HUES6 (cell line): ENCODE measurements at regions not wholly inside any gene's neighbourhood (a gene's known extent, or its start where the extent isn't known, plus 50 kb on each side); places are given as distances from the start of the nearest gene placed in this dataset.
A peak's percentile ranks its signal among the peaks of the same experiment; 100 is the strongest.

ENCODE experiments used
- H3K27ac ChIP-seq: 2 replicates; pipeline ENCODE4 v1.7.0; 2013; ENCODE audit warnings: low read depth, mild to moderate bottlenecking, low read length, inconsistent platforms
- H3K27me3 ChIP-seq: 2 replicates; pipeline ENCODE4 v1.6.1; 2013; ENCODE audit warnings: low read length; ENCODE audit not compliant: control insufficient read depth, insufficient read depth
- H3K36me3 ChIP-seq: 2 replicates; pipeline ENCODE4 v1.6.1; 2013; ENCODE audit warnings: low read length; ENCODE audit not compliant: control insufficient read depth, insufficient read depth
- H3K4me1 ChIP-seq: 2 replicates; pipeline ENCODE4 v1.6.1; 2013; ENCODE audit warnings: low read length; ENCODE audit not compliant: control insufficient read depth, insufficient read depth
- H3K4me3 ChIP-seq: 2 replicates; pipeline ENCODE4 v1.5.1; 2013; ENCODE audit warnings: low read depth, low read length
- H3K9ac ChIP-seq: one replicate; pipeline ENCODE4 v1.6.1; 2013; ENCODE audit warnings: mild to moderate bottlenecking, low read length
- H3K9me3 ChIP-seq: 2 replicates; pipeline ENCODE4 v1.6.1; 2013; ENCODE audit warnings: low read depth, low read length; ENCODE audit not compliant: control insufficient read depth, insufficient read depth

DNA sequence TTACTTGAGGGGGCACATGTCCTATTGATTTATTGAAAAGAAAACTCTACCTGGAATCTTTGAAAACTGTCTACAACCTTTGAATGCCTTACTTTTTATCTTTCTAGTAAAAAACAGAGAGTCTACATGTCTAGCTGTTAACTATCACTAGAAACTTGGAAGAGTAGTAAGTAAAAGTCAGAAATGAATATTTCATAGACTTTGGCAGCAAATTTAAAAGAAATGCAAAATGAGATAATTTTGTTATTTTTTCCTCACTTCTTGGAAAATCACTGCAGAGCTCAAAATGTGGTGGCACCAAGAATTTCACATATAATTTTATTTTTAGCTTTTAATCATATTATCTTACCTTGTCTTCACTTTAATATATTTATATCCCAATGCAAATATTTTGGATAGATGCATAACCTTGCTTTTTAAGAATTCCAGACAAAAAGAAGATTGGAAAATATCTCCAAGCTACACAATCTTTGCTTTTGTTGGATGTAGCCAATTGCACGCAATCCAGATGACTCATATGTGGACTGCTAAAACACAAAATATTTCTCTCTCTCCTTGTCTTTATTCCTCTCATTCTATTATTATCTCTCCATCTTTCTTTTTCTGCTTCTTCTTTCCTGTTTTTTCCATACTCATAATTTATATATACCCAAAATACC lies 92.2 kb upstream of the DSEL start:
- Histone ChIP-seq H3K27me3 (no peaks in the 10 kb centered on the region), H3K36me3 (no peaks in the 10 kb centered on the region), H3K9ac (no peak overlapping the region), H3K4me1 (peaks cover 16% of the 10 kb centered on the region), H3K27ac (no peak overlapping the region), H3K4me3 (no peak overlapping the region), H3K9me3 (0 out of 2 replicates have a peak, but pooled peaks cover 6% of the 10 kb centered on the region)

GRCh38 chr18:67608191-67608590 lies 91.7 kb upstream of the DSEL start:
- no peaks in the 10 kb centered on the region for H3K36me3 ChIP-seq
- H3K9me3 ChIP-seq: peaks cover 12% of the 10 kb centered on the region
- peaks cover 16% of the 10 kb centered on the region for H3K4me1 ChIP-seq
- H3K9ac ChIP-seq: no peak overlapping the region
- no peak overlapping the region for H3K27ac ChIP-seq
- H3K27me3 ChIP-seq: no peaks in the 10 kb centered on the region
- H3K4me3 ChIP-seq: no peak overlapping the region

GRCh38 chr18:67600181-67601180 lies 84.0 kb upstream of the DSEL start:
- Histone ChIP-seq H3K9ac (no peak overlapping the region), H3K9me3 (peaks cover 15% of the 10 kb centered on the region), H3K27ac (no peak overlapping the region), H3K4me1 (no peaks in the 10 kb centered on the region; the same call in 1 of the 2 replicates), H3K4me3 (no peak overlapping the region), H3K36me3 (no peaks in the 10 kb centered on the region), H3K27me3 (no peaks in the 10 kb centered on the region)

GRCh38 chr18:67599277-67599676 lies 82.8 kb upstream of the DSEL start:
- H3K4me3 ChIP-seq: no peak overlapping the region
- no peak overlapping the region for H3K27ac ChIP-seq
- H3K9ac ChIP-seq: no peak overlapping the region
- peaks cover 24% of the 10 kb centered on the region for H3K9me3 ChIP-seq
- H3K36me3 ChIP-seq: no peaks in the 10 kb centered on the region
- no peaks in the 10 kb centered on the region; the same call in 1 of the 2 replicates for H3K4me1 ChIP-seq
- no peaks in the 10 kb centered on the region for H3K27me3 ChIP-seq

- peaks cover 15% of the 10 kb centered on the region for H3K9me3 ChIP-seq
- H3K4me1 ChIP-seq: no peaks in the 10 kb centered on the region; the same call in 1 of the 2 replicates
- H3K36me3 ChIP-seq: no peaks in the 10 kb centered on the region
- H3K27ac ChIP-seq: no peak overlapping the region
- no peak overlapping the region for H3K9ac ChIP-seq
- H3K27me3 ChIP-seq: no peaks in the 10 kb centered on the region
- no peak overlapping the region for H3K4me3 ChIP-seq
Observed at GRCh38 chr18:67597759-67598158, 81.2 kb upstream of the DSEL start.

GRCh38 chr18:67596003-67596402 lies 79.5 kb upstream of the DSEL start:
- H3K4me3 ChIP-seq: no peak overlapping the region
- no peaks in the 10 kb centered on the region for H3K27me3 ChIP-seq
- H3K27ac ChIP-seq: no peak overlapping the region
- no peaks in the 10 kb centered on the region; the same call in 1 of the 2 replicates for H3K4me1 ChIP-seq
- peaks cover 11% of the 10 kb centered on the region for H3K9me3 ChIP-seq
- no peak overlapping the region for H3K9ac ChIP-seq
- H3K36me3 ChIP-seq: no peaks in the 10 kb centered on the region

DNA sequence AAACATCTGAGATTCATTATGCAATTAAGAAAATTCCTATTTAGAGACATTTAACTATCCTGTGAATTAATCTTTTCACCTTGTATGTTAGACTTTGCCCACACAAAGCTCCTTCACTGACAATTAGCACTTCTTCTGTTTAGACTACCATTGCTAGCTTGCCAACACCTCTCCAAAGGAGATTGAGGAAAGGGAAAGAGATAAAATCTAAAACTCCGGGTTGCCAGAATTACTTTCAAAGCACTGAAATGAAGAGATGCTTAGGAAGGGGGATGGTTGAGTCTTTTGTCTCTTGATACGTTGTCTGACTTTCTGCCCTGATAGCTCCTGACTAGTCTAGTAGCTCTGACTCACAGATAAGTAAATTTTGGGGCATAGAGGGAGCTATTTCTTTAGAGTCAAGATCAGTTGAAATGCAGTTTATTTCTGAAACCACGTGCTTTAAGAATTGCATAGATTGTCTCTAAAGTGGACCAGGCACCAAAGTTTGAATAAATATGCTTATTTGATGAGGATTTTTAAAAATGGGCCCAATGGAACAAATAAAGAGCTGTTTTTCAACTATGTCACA lies 74.1 kb upstream of the DSEL start:
- Histone ChIP-seq H3K4me1 (peaks cover 6% of the 10 kb centered on the region; the same call in 1 of the 2 replicates), H3K27me3 (no peaks in the 10 kb centered on the region), H3K9ac (no peak overlapping the region), H3K27ac (no peak overlapping the region; the same call in 1 of the 2 replicates), H3K4me3 (no peak overlapping the region), H3K36me3 (no peaks in the 10 kb centered on the region), H3K9me3 (peaks cover 11% of the 10 kb centered on the region)

DNA sequence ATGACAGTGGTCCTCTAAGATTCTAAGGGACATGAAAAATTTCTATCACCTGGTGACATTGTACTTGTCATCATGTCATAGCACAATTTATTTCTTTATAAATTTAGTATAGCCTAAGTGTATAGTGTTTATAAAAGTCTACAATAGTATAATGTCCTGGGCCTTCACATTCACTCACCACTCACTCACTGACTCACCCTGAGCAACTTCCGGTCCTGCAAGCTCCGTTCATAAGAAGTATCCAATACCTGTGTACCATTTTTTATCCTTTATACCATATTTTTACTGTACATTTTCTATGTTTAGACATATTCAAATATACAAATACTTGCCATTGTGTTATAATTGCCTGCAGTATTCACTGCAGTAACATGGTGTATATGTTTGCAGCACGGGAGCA lies 72.8 kb upstream of the DSEL start:
- Histone ChIP-seq H3K27me3 (no peaks in the 10 kb centered on the region), H3K9ac (no peak overlapping the region), H3K27ac (no peak overlapping the region), H3K36me3 (no peaks in the 10 kb centered on the region), H3K4me3 (no peak overlapping the region), H3K9me3 (peaks cover 4% of the 10 kb centered on the region; the same call in 1 of the 2 replicates), H3K4me1 (peaks cover 6% of the 10 kb centered on the region; the same call in 1 of the 2 replicates)

DNA sequence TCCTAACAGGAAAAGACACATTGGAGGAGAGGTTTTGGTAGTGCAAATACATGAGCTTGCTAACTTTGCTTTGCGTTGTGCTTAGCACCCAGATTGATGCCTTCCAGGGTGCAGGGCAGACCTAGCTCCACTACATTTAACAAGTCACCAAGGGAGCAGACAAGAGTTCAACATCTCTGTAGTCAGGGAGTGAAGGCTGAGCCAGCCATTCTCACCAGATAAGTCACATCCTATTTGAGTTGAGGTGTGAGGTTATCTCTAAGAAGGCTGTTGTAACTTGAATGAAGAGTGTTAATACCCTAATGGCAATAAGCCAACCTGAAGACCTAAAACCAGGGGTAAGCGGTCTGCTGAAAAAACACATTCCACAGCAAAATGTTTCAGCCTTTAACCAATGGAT lies 69.6 kb upstream of the DSEL start:
- peaks cover 26% of the 10 kb centered on the region for H3K4me1 ChIP-seq
- no peak overlapping the region for H3K4me3 ChIP-seq
- H3K27ac ChIP-seq: no peak overlapping the region
- peaks cover 4% of the 10 kb centered on the region; the same call in 1 of the 2 replicates for H3K9me3 ChIP-seq
- peak overlapping the region; percentile 26 for H3K9ac ChIP-seq
- H3K36me3 ChIP-seq: no peaks in the 10 kb centered on the region
- H3K27me3 ChIP-seq: no peaks in the 10 kb centered on the region

DNA sequence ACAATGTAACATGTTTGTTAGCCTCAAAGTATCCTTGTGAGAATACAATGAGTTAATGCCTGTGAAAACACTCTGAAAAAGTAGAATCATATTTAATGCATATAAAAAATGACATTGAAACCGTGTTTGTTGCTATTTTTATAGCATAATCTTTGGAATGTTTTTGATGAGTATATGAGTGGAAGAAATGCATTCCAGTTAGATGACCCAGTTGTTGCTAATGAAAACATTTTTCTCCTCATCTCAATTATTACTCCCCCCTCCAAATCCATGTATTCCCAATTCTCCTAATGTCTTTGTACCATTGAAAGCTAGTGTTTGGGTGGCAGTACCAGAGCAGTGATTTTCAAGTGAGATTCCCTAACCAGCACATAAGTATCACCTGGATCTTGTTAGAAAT lies 67.1 kb upstream of the DSEL start:
- Histone ChIP-seq H3K36me3 (no peaks in the 10 kb centered on the region), H3K9me3 (peaks cover 4% of the 10 kb centered on the region; the same call in 1 of the 2 replicates), H3K4me1 (peaks cover 24% of the 10 kb centered on the region), H3K4me3 (no peak overlapping the region), H3K27ac (no peak overlapping the region; the same call in 1 of the 2 replicates), H3K27me3 (no peaks in the 10 kb centered on the region), H3K9ac (no peak overlapping the region)
